ENCODE measurements at regions not wholly inside any gene's neighbourhood (a gene's known extent, or its start where the extent isn't known, plus 50 kb on each side); places are given as distances from the start of the nearest gene placed in this dataset.

GRCh38 chrX:34426334-34426733 is 230.8 kb downstream of the TMEM47 start:
- intact Hi-C loops (cut with micrococcal nuclease) (no loop called here), in situ Hi-C loops (cut with MboI) (no loop called here)
- no peak for DNase-seq (ENCODE audit: extremely low read depth in 1 of 4, low spot score in 3 of 4)
- BruUV-seq (replicated peaks), result no TSS peak
- no peaks in the 10 kb centered on the region for H3K9me3 ChIP-seq (replicated peaks; ENCODE audit: control insufficient read depth, insufficient read depth, low read depth, low read length)
- no peak overlapping the region for H3K9ac ChIP-seq (ENCODE audit: insufficient read depth in 1 of 2, low read depth in 2 of 2, low read length in 2 of 2)
- no peaks in the 10 kb centered on the region for H3K9me1 ChIP-seq (ENCODE audit: control insufficient read depth, insufficient read depth, low read length)
- H3K36me3 ChIP-seq (ENCODE audit: control insufficient read depth, insufficient read depth, low read length), result no peaks in the 10 kb centered on the region
- POLR2A ChIA-PET, result no interaction called here
- no peak for FAIRE-seq
- TF ChIP-seq ZNF695 (CRISPR knock-in tag; IDR thresholded peaks at IDR 0.05), result no peak
- TF ChIP-seq NFIX (CRISPR knock-in tag; IDR thresholded peaks at IDR 0.05; ENCODE audit: low read depth), result no peak
- no peak for TF ChIP-seq NR3C1 (CRISPR knock-in tag; IDR thresholded peaks at IDR 0.05)
- no peak for TF ChIP-seq HDAC1 (IDR thresholded peaks at IDR 0.05)
- no peak for TF ChIP-seq SAP30 (IDR thresholded peaks at IDR 0.05; ENCODE audit: borderline replicate concordance, insufficient read depth, low read depth, low read length, poor library complexity, severe bottlenecking)
- H3K4me2 ChIP-seq (ENCODE audit: insufficient read depth, low read length), result no peak overlapping the region
- no peak overlapping the region for H3K27ac ChIP-seq (ENCODE audit: extremely low read depth, low read depth, low read length)
- ATAC-seq, result no peak
- no peak overlapping the region for H2AFZ ChIP-seq (ENCODE audit: low read depth, low read length)
- CTCF ChIA-PET (ENCODE audit: low intra/inter-chr PET ratio), result no interaction called here
- no peaks in the 10 kb centered on the region for H3K4me1 ChIP-seq (replicated peaks in 1 of 2; ENCODE audit: control insufficient read depth in 2 of 2, insufficient read depth in 2 of 2, low read length in 2 of 2)
- no peak overlapping the region for H3K4me3 ChIP-seq
- no peaks in the 10 kb centered on the region for H4K20me1 ChIP-seq (replicated peaks; ENCODE audit: control insufficient read depth, insufficient read depth, low read length)
- no peaks in the 10 kb centered on the region for H3K79me2 ChIP-seq (ENCODE audit: control insufficient read depth, insufficient read depth, low read length)
- H3K27me3 ChIP-seq (ENCODE audit: control insufficient read depth in 2 of 2, insufficient read depth in 2 of 2, low read length in 2 of 2), result no peaks in the 10 kb centered on the region

- intact Hi-C loops (cut with micrococcal nuclease) (no loop called here), in situ Hi-C loops (cut with MboI) (no loop called here)
- Histone ChIP-seq H3K4me2 (ENCODE audit: insufficient read depth, low read length) (no peak overlapping the region), H3K9me3 (replicated peaks; ENCODE audit: control insufficient read depth, insufficient read depth, low read depth, low read length) (no peaks in the 10 kb centered on the region), H3K79me2 (ENCODE audit: control insufficient read depth, insufficient read depth, low read length) (no peaks in the 10 kb centered on the region), H4K20me1 (replicated peaks; ENCODE audit: control insufficient read depth, insufficient read depth, low read length) (no peaks in the 10 kb centered on the region), H3K27me3 (ENCODE audit: control insufficient read depth in 2 of 2, insufficient read depth in 2 of 2, low read length in 2 of 2) (no peaks in the 10 kb centered on the region), H3K4me3 (no peak overlapping the region), H3K9me1 (ENCODE audit: control insufficient read depth, insufficient read depth, low read length) (no peaks in the 10 kb centered on the region), H3K9ac (ENCODE audit: insufficient read depth in 1 of 2, low read depth in 2 of 2, low read length in 2 of 2) (no peak overlapping the region), H3K36me3 (ENCODE audit: control insufficient read depth, insufficient read depth, low read length) (no peaks in the 10 kb centered on the region), H2AFZ (ENCODE audit: low read depth, low read length) (no peak overlapping the region), H3K4me1 (replicated peaks in 1 of 2; ENCODE audit: control insufficient read depth in 2 of 2, insufficient read depth in 2 of 2, low read length in 2 of 2) (no peaks in the 10 kb centered on the region), H3K27ac (ENCODE audit: extremely low read depth, low read depth, low read length) (no peak overlapping the region)
- ChIA-PET POLR2A (no interaction called here), CTCF (ENCODE audit: low intra/inter-chr PET ratio) (no interaction called here)
- FAIRE-seq (no peak), DNase-seq (ENCODE audit: extremely low read depth in 1 of 4, low spot score in 3 of 4) (no peak), ATAC-seq (no peak)
- BruUV-seq (replicated peaks), result no TSS peak
- WGBS (ENCODE audit: insufficient coverage, low coverage, missing lambda C conversion rate), result 0% methylated on average over 1 of the region's 1 CpG
- no peak for TF ChIP-seq NBN (IDR thresholded peaks at IDR 0.05; ENCODE audit: low read depth)
- no peak for TF ChIP-seq TSHZ1 (CRISPR knock-in tag; IDR thresholded peaks at IDR 0.05)
- TF ChIP-seq TBP (optimal IDR thresholded peaks at IDR 0.05; ENCODE audit: low read depth, low read length), result no peak
- TF ChIP-seq FOXJ3 (CRISPR knock-in tag; IDR thresholded peaks at IDR 0.05), result no peak
- TF ChIP-seq, protein P1, sequence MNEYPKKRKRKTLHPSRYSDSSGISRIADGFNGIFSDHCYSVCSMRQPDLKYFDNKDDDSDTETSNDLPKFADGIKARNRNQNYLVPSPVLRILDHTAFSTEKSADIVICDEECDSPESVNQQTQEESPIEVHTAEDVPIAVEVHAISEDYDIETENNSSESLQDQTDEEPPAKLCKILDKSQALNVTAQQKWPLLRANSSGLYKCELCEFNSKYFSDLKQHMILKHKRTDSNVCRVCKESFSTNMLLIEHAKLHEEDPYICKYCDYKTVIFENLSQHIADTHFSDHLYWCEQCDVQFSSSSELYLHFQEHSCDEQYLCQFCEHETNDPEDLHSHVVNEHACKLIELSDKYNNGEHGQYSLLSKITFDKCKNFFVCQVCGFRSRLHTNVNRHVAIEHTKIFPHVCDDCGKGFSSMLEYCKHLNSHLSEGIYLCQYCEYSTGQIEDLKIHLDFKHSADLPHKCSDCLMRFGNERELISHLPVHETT (CRISPR knock-in tag; conservative IDR thresholded peaks at IDR 0.05 in 1 of 2, IDR thresholded peaks at IDR 0.05 in 1 of 2), result no peak
- no peak for TF ChIP-seq CHD2 (IDR thresholded peaks at IDR 0.05; ENCODE audit: low read depth, low read length)
- TF ChIP-seq RBM14 (IDR thresholded peaks at IDR 0.05; ENCODE audit: borderline replicate concordance, insufficient read depth, low read depth, low read length), result no peak
Measured at GRCh38 chrX:34406580-34406979, 250.5 kb downstream of the TMEM47 start.

Data from K562 (cell line).